Neuronal stem cell (in vitro differentiated cells): ENCODE measurements at regions not wholly inside any gene's neighbourhood (a gene's known extent, or its start where the extent isn't known, plus 50 kb on each side); places are given as distances from the start of the nearest gene placed in this dataset.
A peak's percentile ranks its signal among the peaks of the same experiment; 100 is the strongest.

ENCODE experiments used
- DNase-seq: peaks from one replicate; pipeline ENCODE4 v3.0.0-alpha.2; 2013; ENCODE audit warnings: low spot score
- H2AFZ ChIP-seq: one replicate; pipeline ENCODE4 v1.6.1; 2013; ENCODE audit warnings: mild to moderate bottlenecking, low read length, inconsistent platforms
- H2AK5ac ChIP-seq: 2 replicates; pipeline ENCODE4 v1.6.1; 2013; ENCODE audit warnings: low read depth, mild to moderate bottlenecking, inconsistent platforms, low read length, moderate library complexity, mixed read lengths
- H2BK120ac ChIP-seq: 2 replicates; pipeline ENCODE4 v1.6.1; 2013; ENCODE audit warnings: low read depth, mild to moderate bottlenecking, inconsistent platforms, low read length, moderate library complexity, mixed read lengths
- H2BK12ac ChIP-seq: one replicate; pipeline ENCODE4 v1.6.1; 2013; ENCODE audit warnings: low read length, inconsistent platforms
- H2BK15ac ChIP-seq: 2 replicates; pipeline ENCODE4 v1.6.1; 2013; ENCODE audit warnings: mild to moderate bottlenecking, low read length, inconsistent platforms, mixed read lengths
- H2BK5ac ChIP-seq: one replicate; pipeline ENCODE4 v1.6.1; 2013; ENCODE audit warnings: inconsistent platforms, mild to moderate bottlenecking, low read length, moderate library complexity
- H3K14ac ChIP-seq: one replicate; pipeline ENCODE4 v1.6.1; 2013; ENCODE audit warnings: low read length, inconsistent platforms
- H3K18ac ChIP-seq: 2 replicates; pipeline ENCODE4 v1.6.1; 2013; ENCODE audit warnings: low read length, inconsistent platforms
- H3K23ac ChIP-seq: 2 replicates; pipeline ENCODE4 v1.6.1; 2013; ENCODE audit warnings: low read depth, mild to moderate bottlenecking, mixed read lengths, low read length, inconsistent platforms; ENCODE audit not compliant: poor library complexity
- H3K27ac ChIP-seq: replicated peaks from 3 replicates; pipeline ENCODE4 v1.5.1; 2013; ENCODE audit warnings: low read length, inconsistent platforms
- H3K27me3 ChIP-seq, 3 experiments: 2 replicates each; pipeline ENCODE4 v1.6.1; 2013; ENCODE audit warnings: low read length in 3 of 3, mild to moderate bottlenecking in 2 of 3, inconsistent platforms in 1 of 3, low read depth in 1 of 3, mixed read lengths in 1 of 3, moderate library complexity in 1 of 3; ENCODE audit not compliant: control insufficient read depth in 3 of 3, insufficient read depth in 3 of 3
- H3K36me3 ChIP-seq, 2 donors: replicated peaks in 1 of 2; 2 replicates each; pipeline ENCODE4 v1.6.1; 2013; ENCODE audit warnings: low read length in 2 of 2; ENCODE audit not compliant: control insufficient read depth in 2 of 2, insufficient read depth in 2 of 2
- H3K4ac ChIP-seq: 2 replicates; pipeline ENCODE4 v1.6.1; 2013; ENCODE audit warnings: inconsistent platforms, mild to moderate bottlenecking, low read length, moderate library complexity
- H3K4me1 ChIP-seq, 2 donors: 1 replicate in 1 of 2; 2 replicates in 1 of 2; pipeline ENCODE4 v1.6.1; 2013; ENCODE audit warnings: low read length in 2 of 2, low read depth in 1 of 2; ENCODE audit not compliant: control insufficient read depth in 2 of 2, insufficient read depth in 1 of 2
- H3K4me2 ChIP-seq: one replicate; pipeline ENCODE4 v1.6.1; 2013; ENCODE audit warnings: mild to moderate bottlenecking, low read length, inconsistent platforms; ENCODE audit not compliant: insufficient read depth, poor library complexity, severe bottlenecking
- H3K4me3 ChIP-seq, 2 donors: 2 replicates each; pipeline ENCODE4 v1.5.1; 2013; ENCODE audit warnings: low read length in 2 of 2, mild to moderate bottlenecking in 2 of 2, inconsistent platforms in 1 of 2, moderate library complexity in 1 of 2
- H3K79me1 ChIP-seq: one replicate; pipeline ENCODE4 v1.6.1; 2013; ENCODE audit warnings: low read depth, mild to moderate bottlenecking, inconsistent platforms, low read length, moderate library complexity
- H3K9ac ChIP-seq: one replicate; pipeline ENCODE4 v1.6.1; 2013; ENCODE audit warnings: mild to moderate bottlenecking, low read depth, low read length, inconsistent platforms; ENCODE audit not compliant: poor library complexity
- H3K9me3 ChIP-seq, 2 donors: replicated peaks in 1 of 2; 2 replicates each; pipeline versions ENCODE3 to v1.6.1; 2013; ENCODE audit warnings: low read length in 2 of 2, mild to moderate bottlenecking in 2 of 2, inconsistent platforms in 1 of 2, low read depth in 1 of 2, mixed read lengths in 1 of 2, moderate library complexity in 1 of 2; ENCODE audit not compliant: control insufficient read depth in 2 of 2, insufficient read depth in 1 of 2
- H4K8ac ChIP-seq: one replicate; pipeline ENCODE4 v1.6.1; 2013; ENCODE audit warnings: low read depth, mild to moderate bottlenecking, inconsistent platforms, low read length, moderate library complexity
- H4K91ac ChIP-seq: one replicate; pipeline ENCODE4 v1.6.1; 2013; ENCODE audit warnings: low read length, low read depth, mild to moderate bottlenecking, inconsistent platforms; ENCODE audit not compliant: poor library complexity
- WGBS, 2 donors: extraction: QIAGEN DNeasy Blood & Tissue Kit; methylation state at CpG; one replicate each; pipeline ENCODE4 v1.1.7; 2013; ENCODE audit warnings: missing lambda C conversion rate in 2 of 2, mixed read lengths in 1 of 2; ENCODE audit not compliant: insufficient read length in 2 of 2, insufficient replicate concordance in 1 of 2; ENCODE audit errors: extremely low coverage in 2 of 2; 5-methylcytosine and 5-hydroxymethylcytosine counted together

- no peak for DNase-seq
- Histone ChIP-seq H3K14ac (no peak overlapping the region), H4K8ac (no peak overlapping the region), H2BK120ac (no peak overlapping the region), H3K79me1 (no peaks in the 10 kb centered on the region), H3K27ac (no peak overlapping the region), H4K91ac (no peak overlapping the region), H2AFZ (no peak overlapping the region), H2BK12ac (no peak overlapping the region), H3K4me2 (no peak overlapping the region), H3K4ac (no peak overlapping the region), H3K9ac (no peak overlapping the region), H3K4me1 (no peaks in the 10 kb centered on the region), H3K9me3 (no peaks in the 10 kb centered on the region), H3K4me3 (no peak overlapping the region), H2BK5ac (no peak overlapping the region), H3K18ac (no peak overlapping the region), H3K27me3 (no peaks in the 10 kb centered on the region), H3K36me3 (no peaks in the 10 kb centered on the region), H2BK15ac (no peak overlapping the region), H2AK5ac (no peak overlapping the region), H3K23ac (no peak overlapping the region)
- WGBS, 2 donors = no CpG with 5 or more reads among the region's 1 CpG
Measured at GRCh38 chr4:127237581-127237980, 395.2 kb upstream of the INTU start.

GRCh38 chr4:127238956-127239475 lies 393.7 kb upstream of the INTU start:
- no CpG with 5 or more reads among the region's 5 CpGs for WGBS, 2 donors
- no peak overlapping the region for H2BK5ac ChIP-seq
- no peak overlapping the region for H3K27ac ChIP-seq
- H2AK5ac ChIP-seq = no peak overlapping the region
- no peaks in the 10 kb centered on the region for H3K9me3 ChIP-seq
- no peak overlapping the region for H3K4me2 ChIP-seq
- peak overlapping the region; percentile 5 for H2AFZ ChIP-seq
- H2BK120ac ChIP-seq = no peak overlapping the region
- no peak overlapping the region for H3K23ac ChIP-seq
- no peak overlapping the region for H2BK12ac ChIP-seq
- no peak overlapping the region for H3K14ac ChIP-seq
- H4K8ac ChIP-seq = no peak overlapping the region
- no peaks in the 10 kb centered on the region for H3K4me1 ChIP-seq
- no peak overlapping the region for H3K18ac ChIP-seq
- no peak overlapping the region for H2BK15ac ChIP-seq
- H3K9ac ChIP-seq = no peak overlapping the region
- H3K4me3 ChIP-seq = no peak overlapping the region
- DNase-seq = no peak
- no peaks in the 10 kb centered on the region for H3K27me3 ChIP-seq
- H3K79me1 ChIP-seq = no peaks in the 10 kb centered on the region
- H3K36me3 ChIP-seq = no peaks in the 10 kb centered on the region
- H4K91ac ChIP-seq = no peak overlapping the region
- no peak overlapping the region for H3K4ac ChIP-seq

- Histone ChIP-seq H3K4me2 (no peak overlapping the region), H3K36me3 (no peaks in the 10 kb centered on the region), H3K27ac (no peak overlapping the region), H3K4ac (no peak overlapping the region), H3K27me3 (no peaks in the 10 kb centered on the region), H3K4me1 (no peaks in the 10 kb centered on the region), H2BK15ac (no peak overlapping the region), H3K9me3 (no peaks in the 10 kb centered on the region), H3K9ac (no peak overlapping the region), H3K4me3 (no peak overlapping the region), H3K79me1 (no peaks in the 10 kb centered on the region), H2AK5ac (no peak overlapping the region), H3K18ac (no peak overlapping the region), H4K91ac (no peak overlapping the region), H3K14ac (no peak overlapping the region), H3K23ac (no peak overlapping the region), H2BK5ac (no peak overlapping the region), H2BK120ac (no peak overlapping the region), H2BK12ac (no peak overlapping the region), H4K8ac (no peak overlapping the region), H2AFZ (no peak overlapping the region)
- no peak for DNase-seq
- WGBS, 2 donors = no CpG with 5 or more reads among the region's 7 CpGs
Measured at GRCh38 chr4:127239902-127240763, 392.6 kb upstream of the INTU start.

- Histone ChIP-seq H3K9ac (no peak overlapping the region), H3K4ac (no peak overlapping the region), H3K79me1 (no peaks in the 10 kb centered on the region), H2AK5ac (no peak overlapping the region), H3K23ac (no peak overlapping the region), H3K27me3 (no peaks in the 10 kb centered on the region), H3K18ac (no peak overlapping the region), H4K91ac (no peak overlapping the region), H3K9me3 (no peaks in the 10 kb centered on the region), H2BK15ac (no peak overlapping the region), H3K36me3 (no peaks in the 10 kb centered on the region), H2BK5ac (no peak overlapping the region), H2BK12ac (no peak overlapping the region), H4K8ac (no peak overlapping the region), H3K14ac (no peak overlapping the region), H3K4me1 (no peaks in the 10 kb centered on the region), H3K4me2 (no peak overlapping the region), H3K27ac (no peak overlapping the region), H2BK120ac (no peak overlapping the region), H3K4me3 (no peak overlapping the region), H2AFZ (no peak overlapping the region)
- no peak for DNase-seq
- no CpG with 5 or more reads among the region's 2 CpGs for WGBS, 2 donors
Measured at GRCh38 chr4:127240764-127241105, 392.0 kb upstream of the INTU start.
